KBM-7 (cell line): ENCODE measurements at regions not wholly inside any gene's neighbourhood (a gene's known extent, or its start where the extent isn't known, plus 50 kb on each side); places are given as distances from the start of the nearest gene placed in this dataset.
"Not testable (repeated sequence)": the region's sequence is repeated elsewhere in the genome, so short reads cannot be mapped to it uniquely, and the experiment has no call there.

ENCODE experiments used
- DNase-seq: peaks from one replicate; pipeline ENCODE4 v3.0.0-alpha.2; 2015
- in situ Hi-C: fragments of 300-500 bp; cut with MboI; formaldehyde crosslinking; loops from 2 replicates; pipeline ENCODE4 v1.14.3; 2020; ENCODE audit warnings: low sequenced_read_pairs, low pct_unique_long_range_greater_than_20kb, mixed read lengths

DNA sequence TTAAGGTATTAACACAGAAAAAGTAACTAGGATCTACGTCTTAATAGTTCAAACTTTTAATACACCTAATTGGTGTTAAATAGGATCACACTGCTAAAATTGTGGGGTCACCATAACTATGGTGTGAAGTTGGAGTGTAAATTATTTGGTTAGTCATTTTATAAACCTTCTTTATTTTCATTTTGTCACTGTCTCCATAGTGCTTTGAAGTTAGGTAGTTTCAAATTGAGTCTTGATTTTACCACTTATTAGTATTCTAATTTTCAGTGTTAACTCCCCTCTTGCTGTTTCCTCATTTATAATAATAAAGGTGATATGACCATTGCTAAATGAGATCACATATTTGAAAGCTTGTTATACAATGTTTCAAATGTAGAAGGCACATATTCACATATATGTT, 738.1 kb upstream of the CHRM3 start:
- DNase-seq, result no peak
- in situ Hi-C loops, result no loop called here

DNA sequence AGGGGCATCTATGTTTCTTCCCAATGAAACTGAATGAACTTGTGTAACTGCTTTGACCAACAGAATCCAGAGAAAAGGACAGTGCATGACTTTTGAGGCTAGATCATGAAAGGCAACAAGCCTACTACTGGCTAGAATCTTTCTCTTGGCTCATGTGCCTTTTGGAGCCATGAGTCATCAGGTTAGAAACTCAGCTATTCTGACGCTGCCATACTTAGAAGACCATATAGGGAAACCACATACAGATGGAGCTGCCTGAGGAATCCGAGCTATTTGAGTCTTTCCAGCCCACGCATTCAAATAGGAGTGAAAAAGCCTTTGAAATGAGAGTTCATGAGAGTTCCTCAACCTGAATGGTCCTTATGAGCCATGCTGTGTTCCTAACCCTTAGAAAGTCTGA, 738.5 kb upstream of the CHRM3 start:
- in situ Hi-C loops, result no loop called here
- DNase-seq, result no peak

DNA sequence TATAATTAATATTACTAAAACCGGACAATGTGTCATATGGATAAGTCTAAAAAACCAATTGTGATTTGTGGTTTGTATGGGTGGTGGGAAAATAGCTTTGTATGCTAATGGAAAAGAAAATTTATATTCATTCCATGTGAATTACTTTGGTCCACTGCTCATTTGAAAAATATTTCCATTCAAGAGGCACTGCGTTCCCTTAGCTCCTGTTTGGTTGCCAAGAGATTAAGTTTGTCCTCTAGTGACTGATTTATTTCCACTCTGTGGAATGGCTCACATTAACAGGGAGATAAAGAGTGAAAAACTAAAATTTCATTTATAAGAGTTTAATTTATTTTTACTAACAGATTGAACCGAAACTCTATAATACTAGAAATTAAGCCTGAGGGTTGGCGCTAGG, 744.1 kb upstream of the CHRM3 start:
- peak; percentile 29 for DNase-seq
- in situ Hi-C loops, result no loop called here

DNA sequence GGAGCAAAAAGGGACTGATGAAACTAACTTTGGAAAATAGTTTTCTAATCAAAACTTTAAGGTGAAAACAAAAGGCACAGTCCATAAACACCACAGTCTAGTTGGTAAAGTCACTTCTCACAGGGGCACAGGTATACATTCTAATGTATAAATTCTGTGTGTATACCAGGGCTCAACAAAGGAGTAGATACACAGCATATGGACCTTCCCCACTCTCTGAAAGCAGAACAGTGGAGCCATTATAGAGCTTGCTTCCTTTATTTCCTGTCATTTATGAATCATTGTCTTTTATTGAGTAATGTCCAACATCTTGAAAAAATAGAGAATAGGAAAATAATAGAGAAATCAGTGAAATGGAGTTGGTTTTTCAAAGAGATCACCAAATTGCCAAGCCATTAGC, 746.5 kb upstream of the CHRM3 start:
- no peak for DNase-seq
- in situ Hi-C loops, result no loop called here

DNA sequence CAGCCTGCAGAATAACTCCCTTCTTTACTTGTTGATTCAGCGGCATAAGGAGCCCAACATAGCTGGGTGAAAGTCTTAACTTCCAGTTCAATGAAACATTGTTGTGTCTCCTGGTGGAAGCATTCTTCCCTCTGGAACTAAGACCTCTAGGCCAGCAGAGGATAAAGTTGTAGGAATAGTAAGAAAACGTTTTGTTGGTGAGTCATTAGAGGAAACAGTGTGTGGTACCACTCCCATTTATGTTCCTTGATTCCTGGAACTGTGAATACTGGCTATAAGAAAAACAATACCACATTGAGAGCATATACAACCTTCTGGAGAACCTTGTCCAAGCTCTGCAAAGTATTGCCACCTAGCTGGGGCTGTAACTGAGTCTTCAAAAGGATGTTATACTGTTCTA, 737.4 kb upstream of the ZP4 start:
- no peak for DNase-seq
- in situ Hi-C loops, result no loop called here

DNA sequence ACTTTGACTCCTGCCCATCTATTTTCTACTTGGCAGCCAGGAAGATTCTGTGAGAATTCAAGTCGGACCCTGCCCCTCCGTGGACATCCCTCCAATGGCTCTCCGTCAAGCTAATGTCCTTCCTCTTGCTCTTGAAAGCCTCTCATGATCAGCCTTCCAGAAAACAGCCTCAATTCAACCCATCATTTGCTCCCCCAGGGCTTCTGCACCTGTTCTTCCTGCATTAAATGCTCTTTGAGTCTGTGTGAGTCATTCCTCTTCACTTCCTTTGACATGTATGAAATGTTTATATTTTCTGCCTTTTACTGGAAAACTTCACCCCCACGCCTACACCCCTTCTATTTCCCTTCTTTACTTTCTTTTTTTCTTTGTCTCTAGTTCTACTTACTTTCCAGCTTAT, 734.1 kb upstream of the ZP4 start:
- in situ Hi-C loops, result no loop called here
- DNase-seq, result no peak

DNA sequence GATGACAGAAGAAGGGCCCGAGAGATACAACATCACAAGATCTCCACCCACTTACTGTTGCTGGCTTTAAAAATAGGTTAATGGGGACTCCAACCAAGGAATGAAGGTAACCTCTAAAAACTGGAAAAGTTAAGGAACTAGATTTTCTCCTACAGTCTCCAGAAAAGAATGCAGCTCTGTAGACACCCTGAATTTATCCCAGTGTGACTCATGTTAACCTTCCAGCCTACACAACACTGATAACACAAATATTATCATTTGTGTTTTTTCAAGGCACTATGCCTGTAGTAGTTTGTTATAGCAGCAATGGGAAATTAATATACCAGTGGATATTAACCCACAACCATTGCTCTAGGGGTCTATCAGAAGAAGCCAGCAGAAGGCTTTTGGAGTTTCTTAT, 730.7 kb upstream of the ZP4 start:
- in situ Hi-C loops, result no loop called here
- no peak for DNase-seq

DNA sequence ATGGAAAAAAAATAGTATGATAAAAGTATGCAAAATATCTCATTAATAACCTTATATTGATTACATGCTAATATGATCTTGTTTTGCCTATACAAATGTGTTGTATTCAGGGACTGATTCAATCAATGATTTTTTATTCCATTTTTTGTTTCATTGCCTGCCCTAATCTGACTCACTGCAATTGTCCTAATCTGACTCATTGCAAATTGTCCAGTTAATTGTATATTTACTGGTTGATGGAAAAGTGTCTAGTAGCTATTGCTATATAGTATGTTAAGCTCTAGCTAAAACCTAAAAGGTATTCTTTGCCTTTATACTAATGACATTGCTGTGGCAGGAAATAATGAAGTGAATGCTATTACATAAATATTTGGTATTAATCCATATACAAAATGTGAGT, 728.9 kb upstream of the ZP4 start:
- no peak for DNase-seq
- in situ Hi-C loops, result no loop called here

DNA sequence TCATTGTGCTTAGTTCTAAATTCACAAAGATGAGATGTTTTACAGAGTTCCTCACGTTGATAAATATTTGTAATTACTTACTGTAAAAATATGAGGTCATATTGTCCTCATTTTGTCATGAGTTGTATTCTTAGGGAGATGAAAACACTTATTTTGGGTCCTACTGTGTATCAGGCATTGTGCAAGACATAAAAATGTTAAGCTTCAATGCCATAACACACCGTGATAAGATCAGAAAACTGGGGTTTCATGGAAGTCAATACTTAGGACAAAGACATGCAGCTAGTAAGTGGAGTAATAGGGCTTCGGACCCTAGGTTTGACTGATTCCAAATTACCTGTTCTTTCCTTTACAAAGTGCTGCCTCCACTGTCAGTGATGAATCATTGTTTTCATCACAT, 720.7 kb upstream of the ZP4 start:
- DNase-seq, result no peak
- in situ Hi-C loops, result no loop called here

DNA sequence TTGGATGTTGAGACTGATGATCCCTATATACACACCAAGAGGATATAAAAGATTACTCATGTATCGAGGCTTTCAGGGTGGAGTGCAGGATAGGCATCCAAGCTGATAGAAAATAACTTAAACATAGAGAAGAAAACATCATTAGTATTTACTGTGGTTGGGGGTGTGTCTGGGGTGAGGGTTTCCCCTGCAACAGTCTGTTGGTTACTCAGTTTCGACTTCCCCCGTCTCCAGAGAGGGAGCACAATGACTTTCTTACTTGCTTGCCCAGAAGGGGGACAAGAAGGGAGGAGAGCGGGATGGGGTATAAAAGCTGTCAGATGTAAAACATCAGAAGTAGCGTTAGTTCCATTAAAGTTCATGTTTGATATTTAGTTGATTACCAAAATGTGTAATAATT, 717.4 kb upstream of the ZP4 start:
- in situ Hi-C loops, result no loop called here
- DNase-seq, result no peak

DNA sequence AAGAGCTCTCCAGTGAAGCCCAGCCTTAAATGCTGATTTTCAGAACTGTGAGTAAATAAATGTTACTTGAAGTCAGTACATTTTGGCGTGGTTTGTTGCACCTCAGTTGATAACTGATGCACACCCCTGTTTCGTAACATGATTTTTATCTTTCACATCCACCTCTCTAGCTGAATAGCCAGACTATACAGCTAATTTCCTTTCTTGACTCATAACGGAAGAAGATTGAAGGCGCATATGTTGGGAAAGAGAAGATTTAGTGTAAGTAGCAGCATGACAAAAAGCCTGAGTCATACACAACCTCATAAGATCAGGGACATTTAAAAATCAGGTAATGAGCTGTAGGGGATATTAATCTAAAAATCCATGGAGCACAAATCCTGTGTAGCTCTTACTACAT, 716.2 kb upstream of the ZP4 start:
- in situ Hi-C loops, result no loop called here

DNA sequence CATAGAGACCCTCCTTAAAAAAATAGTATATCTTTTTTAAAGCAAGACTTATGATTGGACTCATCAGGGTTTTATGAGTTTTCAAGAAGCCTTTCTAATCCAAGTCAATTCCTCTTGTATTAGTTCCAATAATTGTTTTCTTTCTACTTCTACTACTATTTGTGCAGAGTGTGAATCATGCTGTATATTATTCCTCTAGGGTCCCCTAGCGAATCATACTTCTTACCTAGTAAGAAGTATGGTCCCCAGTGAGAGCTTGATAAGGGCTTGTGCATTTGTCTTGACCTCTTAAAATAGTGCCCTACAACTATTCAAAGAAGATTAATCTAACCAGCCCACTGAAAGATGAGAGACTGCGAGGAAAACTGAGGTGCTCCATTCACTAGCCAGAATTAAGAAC, 715.7 kb upstream of the ZP4 start:
- DNase-seq, result no peak
- in situ Hi-C loops, result no loop called here

More for the DNA sequence above, 716.2 kb upstream of the ZP4 start:
- DNase-seq, result peak; percentile 48

DNA sequence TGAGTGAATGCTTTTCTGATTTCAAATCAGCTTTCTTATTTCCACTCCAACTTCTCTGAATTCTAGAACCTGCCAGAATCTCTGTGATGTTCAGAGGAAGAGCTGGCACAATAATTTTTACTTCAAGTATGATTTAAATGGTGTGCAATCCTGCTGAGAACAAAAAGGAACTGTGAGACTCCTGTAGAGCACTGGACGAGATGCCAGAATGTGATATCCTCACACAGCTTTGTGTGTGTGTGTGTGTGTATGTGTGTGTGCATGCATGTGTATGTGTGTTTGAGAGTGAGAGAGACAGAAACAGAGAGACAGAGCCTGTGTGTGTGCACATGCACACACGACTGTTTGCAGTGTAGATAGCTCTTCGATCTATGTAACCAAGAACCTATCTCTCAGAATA, 713.6 kb upstream of the ZP4 start:
- in situ Hi-C loops, result no loop called here
- DNase-seq, result no peak

DNA sequence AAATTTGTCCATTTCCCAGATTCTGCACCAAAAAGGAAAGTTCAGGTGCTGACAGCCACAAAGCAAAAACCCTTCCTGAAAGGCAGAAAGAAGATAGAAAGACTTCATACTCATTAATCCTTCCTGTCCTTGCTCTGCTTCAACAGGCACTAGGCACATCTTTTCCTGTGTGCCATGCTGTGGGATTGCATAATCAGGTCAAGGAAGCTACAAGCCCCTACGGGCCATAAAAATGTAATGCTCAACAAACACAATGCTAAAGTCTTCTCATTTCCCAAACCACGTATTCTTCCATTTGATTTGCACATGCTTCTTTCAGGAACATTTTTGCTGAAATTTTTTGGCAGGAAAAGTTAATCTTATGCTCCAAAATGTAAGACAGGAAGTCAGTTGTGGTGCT, 710.9 kb upstream of the ZP4 start:
- peak; percentile 20 for DNase-seq
- in situ Hi-C loops, result not testable (repeated sequence)

DNA sequence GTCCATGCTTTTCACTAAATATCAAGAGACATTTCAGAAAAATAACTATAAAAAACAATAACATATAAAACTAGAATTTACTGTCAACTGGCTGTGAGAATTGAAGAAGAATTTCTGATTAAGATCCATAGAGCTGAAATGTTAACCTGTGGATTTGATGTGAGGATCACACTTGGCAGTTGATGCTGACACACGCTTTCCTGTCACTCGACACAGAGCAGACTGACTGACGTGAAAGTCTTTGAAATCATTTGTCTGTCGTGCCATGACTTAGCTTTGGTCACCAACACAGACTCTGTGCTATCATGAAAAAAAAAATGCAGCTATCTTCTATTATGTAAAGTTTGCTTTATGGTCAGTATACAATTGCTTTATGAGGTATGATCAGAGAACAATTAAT, 706.0 kb upstream of the ZP4 start:
- in situ Hi-C loops, result no loop called here
- no peak for DNase-seq

DNA sequence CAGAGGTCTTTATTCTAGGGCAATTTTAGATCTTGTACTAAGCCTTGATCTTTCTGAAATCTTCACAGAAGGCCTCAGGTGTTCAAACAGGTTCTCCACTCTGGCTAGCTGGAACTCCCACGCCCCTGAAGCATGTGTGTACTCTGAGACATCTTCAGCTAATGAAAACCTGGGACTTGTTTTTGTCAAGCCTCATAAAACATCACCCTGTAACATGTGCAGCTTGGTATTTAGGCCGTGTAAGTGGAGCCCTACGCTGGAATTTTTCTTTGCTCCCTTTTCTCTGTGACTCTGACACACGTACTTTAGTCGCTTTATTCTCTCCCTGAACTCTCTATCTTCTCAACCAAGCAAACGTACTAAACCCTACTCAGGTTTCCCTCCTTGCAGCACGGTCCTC, 701.9 kb upstream of the ZP4 start:
- in situ Hi-C loops, result no loop called here
- no peak for DNase-seq

DNA sequence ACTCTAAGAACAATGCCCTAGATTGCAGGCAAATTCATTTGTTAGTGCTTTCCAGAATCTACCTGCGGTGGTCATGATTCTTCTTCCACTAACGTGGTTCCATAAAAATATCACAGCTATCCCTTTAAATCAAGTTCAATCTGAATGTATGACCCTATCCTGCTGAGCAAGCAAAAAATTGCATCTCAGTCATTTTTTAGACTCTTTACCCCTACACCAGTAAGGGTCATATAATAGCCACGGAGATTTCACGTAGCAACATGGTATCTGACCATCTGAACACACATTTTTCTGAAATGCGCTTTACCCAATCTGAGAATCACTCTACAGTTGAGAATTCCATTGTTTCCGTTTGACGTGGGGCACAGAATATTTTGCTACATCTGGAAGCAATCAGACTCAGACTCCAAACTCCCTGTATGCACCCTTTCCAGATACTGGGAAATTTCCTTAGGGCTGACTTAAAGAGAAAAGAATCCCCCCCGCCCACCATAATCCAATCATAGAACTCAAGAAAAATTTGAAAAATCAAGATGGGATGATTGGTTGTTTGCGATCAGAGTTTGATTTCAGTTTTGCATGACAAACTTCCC, 699.2 kb upstream of the ZP4 start:
- DNase-seq, result no peak
- in situ Hi-C loops, result no loop called here

DNA sequence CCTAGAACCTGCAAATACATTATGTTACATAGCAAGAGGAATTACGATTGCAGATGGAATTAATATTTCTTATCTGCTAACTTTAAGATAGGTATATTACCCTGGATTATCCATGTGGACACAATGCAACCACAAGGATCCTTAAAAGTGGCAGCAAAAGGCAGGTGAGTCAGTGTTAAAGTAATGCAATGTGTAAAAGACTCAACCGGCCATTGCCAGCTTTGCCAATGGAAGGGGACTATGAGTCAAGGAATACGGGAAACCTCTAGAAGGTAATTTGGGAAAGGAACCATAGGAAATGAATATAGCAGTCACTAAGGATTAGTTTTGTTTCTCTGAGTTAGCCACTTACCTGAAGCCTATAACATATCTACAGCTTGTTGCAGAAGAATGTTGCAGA, 692.1 kb upstream of the ZP4 start:
- in situ Hi-C loops, result no loop called here

DNA sequence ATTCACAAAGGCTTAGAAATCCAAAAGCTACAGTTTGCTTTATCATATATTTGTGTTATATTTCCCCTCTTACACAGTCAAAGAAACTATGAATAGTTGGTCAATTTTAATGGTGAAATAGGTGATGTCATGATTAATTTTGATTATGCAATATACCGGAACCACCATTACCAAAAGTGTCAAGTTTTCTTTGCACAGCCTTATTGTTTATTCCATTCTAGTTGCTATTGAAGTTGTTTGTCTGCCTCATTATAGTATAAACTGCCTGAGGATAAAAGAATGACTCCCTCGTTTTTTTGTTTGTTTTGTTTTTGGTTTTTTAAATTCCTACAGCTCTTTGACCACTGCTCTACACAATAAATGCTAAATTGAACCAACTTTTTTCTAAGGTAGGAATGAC, 690.6 kb upstream of the ZP4 start:
- no peak for DNase-seq
- in situ Hi-C loops, result no loop called here

More for the DNA sequence above, 692.1 kb upstream of the ZP4 start:
- no peak for DNase-seq

DNA sequence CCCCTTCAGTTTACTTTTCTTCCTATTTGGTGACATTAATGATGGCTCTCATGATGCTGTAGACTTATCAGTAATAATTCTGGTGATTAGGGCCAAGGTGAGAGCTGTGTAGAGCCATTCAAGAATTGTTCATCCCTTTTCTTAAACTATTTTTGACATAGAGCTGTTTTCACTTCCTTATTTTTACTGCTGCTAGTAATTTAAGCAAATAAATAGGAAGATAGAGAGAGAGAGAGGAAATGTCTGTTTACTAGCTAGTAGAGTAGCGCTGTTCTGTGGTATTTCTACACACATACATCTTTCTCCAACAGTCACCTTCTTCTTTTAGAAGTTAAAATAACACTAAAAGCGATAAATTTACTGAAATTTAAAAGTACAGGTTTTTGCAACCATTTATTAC, 678.0 kb upstream of the ZP4 start:
- in situ Hi-C loops, result no loop called here

DNA sequence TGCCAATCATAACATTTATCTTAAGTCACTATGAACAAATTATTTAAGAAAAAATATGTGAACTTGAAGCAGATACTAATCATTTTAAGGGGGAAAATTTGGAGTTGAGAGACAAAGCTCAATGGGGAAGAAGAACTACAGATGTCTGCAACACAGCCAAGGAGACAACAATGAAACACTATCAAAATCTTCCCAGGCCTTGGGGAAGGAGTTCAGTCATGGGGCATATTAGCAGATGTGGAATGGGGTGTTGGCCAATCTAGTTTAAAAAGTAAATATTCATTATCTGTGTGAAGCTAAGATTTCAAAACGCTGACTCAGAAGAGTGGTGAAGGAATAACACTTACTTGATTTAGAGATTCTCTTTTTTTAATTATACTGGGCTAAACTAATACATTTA, 671.6 kb upstream of the ZP4 start:
- DNase-seq, result no peak
- in situ Hi-C loops, result no loop called here

More for the DNA sequence above, 678.0 kb upstream of the ZP4 start:
- no peak for DNase-seq

DNA sequence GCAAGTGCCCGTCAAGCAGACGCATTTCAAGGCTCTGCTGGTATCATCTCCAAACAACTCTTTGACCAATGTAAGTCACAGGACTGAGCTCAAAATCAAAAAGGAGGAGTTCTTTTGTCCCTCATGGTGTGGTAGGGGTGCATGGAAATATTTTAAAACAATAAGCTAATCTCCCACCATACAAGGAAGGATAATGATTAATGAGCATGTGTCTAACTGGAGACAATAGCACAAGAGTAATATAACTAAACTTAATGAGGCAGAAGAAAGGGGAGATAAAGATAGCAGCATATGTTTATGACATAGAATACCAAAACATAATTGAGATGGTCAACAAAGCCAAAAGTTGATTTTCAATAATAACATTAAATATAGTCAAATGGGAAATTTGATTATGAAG, 668.0 kb upstream of the ZP4 start:
- in situ Hi-C loops, result no loop called here
- no peak for DNase-seq
